H9 (cell line): ENCODE measurements at regions not wholly inside any gene's neighbourhood (a gene's known extent, or its start where the extent isn't known, plus 50 kb on each side); places are given as distances from the start of the nearest gene placed in this dataset.

ENCODE experiments used
- DNase-seq: peaks from one replicate; pipeline ENCODE4 v3.0.0-alpha.2; 2017
- H2AFZ ChIP-seq: one replicate; pipeline ENCODE4 v1.6.1; 2013; ENCODE audit warnings: mild to moderate bottlenecking, low read length, control low read depth, moderate library complexity
- H2AK5ac ChIP-seq: 2 replicates; pipeline ENCODE4 v1.6.1; 2013; ENCODE audit warnings: low read length, control low read depth, mixed read lengths; ENCODE audit not compliant: insufficient read length
- H2BK120ac ChIP-seq: one replicate; pipeline ENCODE4 v1.6.1; 2013; ENCODE audit warnings: low read depth, mild to moderate bottlenecking, low read length, control low read depth, inconsistent platforms; ENCODE audit not compliant: poor library complexity, severe bottlenecking
- H2BK12ac ChIP-seq: 2 replicates; pipeline ENCODE4 v1.6.1; 2013; ENCODE audit warnings: low read length, control low read depth, mixed read lengths, low read depth; ENCODE audit not compliant: insufficient read length
- H2BK15ac ChIP-seq: 2 replicates; pipeline ENCODE4 v1.6.1; 2013; ENCODE audit warnings: low read depth, low read length, control low read depth
- H2BK20ac ChIP-seq: one replicate; pipeline ENCODE4 v1.6.1; 2013; ENCODE audit warnings: low read depth, mild to moderate bottlenecking, low read length, control low read depth, inconsistent platforms; ENCODE audit not compliant: poor library complexity, severe bottlenecking
- H2BK5ac ChIP-seq: 2 replicates; pipeline ENCODE4 v1.6.1; 2013; ENCODE audit warnings: low read length, control low read depth, mixed read lengths; ENCODE audit not compliant: insufficient read length
- H3K14ac ChIP-seq: 2 replicates; pipeline ENCODE4 v1.6.1; 2013; ENCODE audit warnings: low read length, control low read depth; ENCODE audit not compliant: insufficient read depth
- H3K18ac ChIP-seq: 2 replicates; pipeline ENCODE4 v1.6.1; 2013; ENCODE audit warnings: low read depth, mild to moderate bottlenecking, mixed read lengths, low read length, control low read depth; ENCODE audit not compliant: insufficient read length
- H3K23ac ChIP-seq: 2 replicates; pipeline ENCODE4 v1.6.1; 2013; ENCODE audit warnings: low read length, control low read depth, mixed read lengths, low read depth; ENCODE audit not compliant: insufficient read length
- H3K23me2 ChIP-seq: 2 replicates; pipeline ENCODE4 v1.6.1; 2013; ENCODE audit warnings: low read depth, mild to moderate bottlenecking, mixed read lengths, low read length, control low read depth; ENCODE audit not compliant: insufficient read length, poor library complexity, severe bottlenecking
- H3K27ac ChIP-seq: 2 replicates; pipeline ENCODE4 v1.5.1; 2013; ENCODE audit warnings: low read length, control low read depth, mixed read lengths, low read depth; ENCODE audit not compliant: insufficient read length
- H3K27me3 ChIP-seq: 2 replicates; pipeline ENCODE4 v1.6.1; 2013; ENCODE audit warnings: low read length, control low read depth, inconsistent platforms; ENCODE audit not compliant: insufficient read depth
- H3K4ac ChIP-seq: 2 replicates; pipeline ENCODE4 v1.6.1; 2013; ENCODE audit warnings: low read depth, mild to moderate bottlenecking, control low read depth, inconsistent platforms, low read length, moderate library complexity
- H3K4me1 ChIP-seq: 2 replicates; pipeline ENCODE4 v1.6.1; 2013; ENCODE audit warnings: low read length, control low read depth, inconsistent platforms; ENCODE audit not compliant: insufficient read depth
- H3K4me2 ChIP-seq: 2 replicates; pipeline ENCODE4 v1.6.1; 2013; ENCODE audit warnings: low read length, control low read depth, mixed read lengths; ENCODE audit not compliant: insufficient read length, insufficient read depth
- H3K56ac ChIP-seq: 2 replicates; pipeline ENCODE4 v1.6.1; 2013; ENCODE audit warnings: low read depth, mild to moderate bottlenecking, mixed read lengths, low read length, control low read depth; ENCODE audit not compliant: insufficient read length
- H3K79me1 ChIP-seq: 2 replicates; pipeline ENCODE4 v1.6.1; 2013; ENCODE audit warnings: low read depth, mild to moderate bottlenecking, moderate library complexity, low read length, control low read depth, inconsistent platforms; ENCODE audit not compliant: insufficient read depth, poor library complexity, severe bottlenecking
- H3K79me2 ChIP-seq: 2 replicates; pipeline ENCODE4 v1.6.1; 2013; ENCODE audit warnings: low read length, control low read depth, inconsistent platforms; ENCODE audit not compliant: insufficient read depth
- H3K9ac ChIP-seq: 2 replicates; pipeline ENCODE4 v1.6.1; 2013; ENCODE audit warnings: low read length, control low read depth, mixed read lengths; ENCODE audit not compliant: insufficient read length; ENCODE audit errors: extremely low read depth
- H3K9me3 ChIP-seq: one replicate; pipeline ENCODE4 v1.6.1; 2013; ENCODE audit warnings: low read depth, low read length, inconsistent platforms; ENCODE audit not compliant: control insufficient read depth
- H3T11ph ChIP-seq: one replicate; pipeline ENCODE4 v1.6.1; 2013; ENCODE audit warnings: mild to moderate bottlenecking, low read length, control low read depth, inconsistent platforms
- H4K20me1 ChIP-seq: one replicate; pipeline ENCODE4 v1.6.1; 2013; ENCODE audit not compliant: control insufficient read depth, insufficient read length, insufficient read depth
- H4K5ac ChIP-seq: 2 replicates; pipeline ENCODE4 v1.6.1; 2013; ENCODE audit warnings: low read depth, mild to moderate bottlenecking, mixed read lengths, low read length, control low read depth; ENCODE audit not compliant: insufficient read length
- H4K8ac ChIP-seq: replicated peaks from 2 replicates; pipeline ENCODE4 v1.6.1; 2013; ENCODE audit warnings: low read length, control low read depth, mixed read lengths, low read depth; ENCODE audit not compliant: insufficient read length
- H4K91ac ChIP-seq: 2 replicates; pipeline ENCODE4 v1.6.1; 2013; ENCODE audit warnings: low read depth, mild to moderate bottlenecking, moderate library complexity, mixed read lengths, low read length, control low read depth; ENCODE audit not compliant: insufficient read length
- H3K27ac Mint-ChIP-seq, 3 experiments: 2 replicates in 2 of 3; 3 replicates in 1 of 3; pipeline ENCODE4 v1.8.0; 2020 to 2021; ENCODE audit warnings: mixed read lengths in 3 of 3, mild to moderate bottlenecking in 1 of 3, moderate library complexity in 1 of 3
- H3K27me3 Mint-ChIP-seq: 2 replicates; pipeline ENCODE4 v1.8.0; 2021; ENCODE audit warnings: low read depth, mild to moderate bottlenecking, moderate library complexity, mixed read lengths
- H3K36me3 Mint-ChIP-seq, 3 experiments: 2 replicates in 2 of 3; 3 replicates in 1 of 3; pipeline ENCODE4 v1.8.0; 2020 to 2021; ENCODE audit warnings: low read depth in 3 of 3, mixed read lengths in 3 of 3; ENCODE audit not compliant: insufficient read depth in 1 of 3
- H3K4me1 Mint-ChIP-seq, 2 experiments: 2 replicates each; pipeline ENCODE4 v1.8.0; 2020; ENCODE audit warnings: mixed read lengths in 2 of 2
- H3K4me3 Mint-ChIP-seq, 2 experiments: 2 replicates in 1 of 2; 3 replicates in 1 of 2; pipeline ENCODE4 v1.8.0; 2020 to 2021; ENCODE audit warnings: mild to moderate bottlenecking in 2 of 2, mixed read lengths in 2 of 2, moderate library complexity in 1 of 2
- H3K9me3 Mint-ChIP-seq, 2 experiments: 2 replicates in 1 of 2; 3 replicates in 1 of 2; pipeline ENCODE4 v1.8.0; 2020; ENCODE audit warnings: mild to moderate bottlenecking in 2 of 2, mixed read lengths in 2 of 2, moderate library complexity in 1 of 2
- CTCF ChIP-seq: fragments of 200-600 bp; sonication (generic); conservative IDR thresholded peaks from 3 replicates; pipeline ENCODE4 v1.8.0; 2021; ENCODE audit warnings: antibody characterized with exemption, mild to moderate bottlenecking
- WGBS: extraction: QIAGEN DNeasy Blood & Tissue Kit; methylation state at CpG from one replicate; pipeline ENCODE4 v1.1.7; 2013; ENCODE audit warnings: missing lambda C conversion rate, low lambda C conversion rate, mixed read lengths; ENCODE audit not compliant: insufficient read length; ENCODE audit errors: extremely low coverage; 5-methylcytosine and 5-hydroxymethylcytosine counted together

GRCh38 chr18:37662546-37663339, 97.1 kb upstream of the CELF4 start:
- TF ChIP-seq CTCF, result no peak
- Histone ChIP-seq H2BK12ac (no peak overlapping the region), H2AFZ (no peak overlapping the region), H4K5ac (no peak overlapping the region), H4K91ac (no peak overlapping the region), H4K8ac (no peak overlapping the region), H3K4me2 (no peak overlapping the region), H2AK5ac (no peak overlapping the region), H2BK20ac (no peak overlapping the region), H3K4me1 (peaks cover 2% of the 10 kb centered on the region; the same call in 1 of the 2 replicates), H3K4ac (no peak overlapping the region), H3K9me3 (no peaks in the 10 kb centered on the region), H3K9ac (no peak overlapping the region), H3K79me1 (no peaks in the 10 kb centered on the region), H3K23ac (no peak overlapping the region), H3K27ac (no peak overlapping the region), H3K56ac (no peak overlapping the region), H2BK120ac (no peak overlapping the region), H4K20me1 (peaks cover 3% of the 10 kb centered on the region), H3K79me2 (no peaks in the 10 kb centered on the region), H2BK5ac (no peak overlapping the region), H3K23me2 (no peaks in the 10 kb centered on the region), H3K27me3 (no peaks in the 10 kb centered on the region), H3K18ac (no peak overlapping the region), H3K14ac (no peak overlapping the region), H2BK15ac (no peak overlapping the region), H3T11ph (no peak overlapping the region)
- WGBS, result no CpG with 5 or more reads among the region's 13 CpGs
- H3K27ac Mint-ChIP-seq, result 0 out of 7 replicates have a peak overlapping the region, but pooled peaks of 1 of the 3 experiments have one; percentile 20
- no peak for DNase-seq
- H3K4me1 Mint-ChIP-seq, result peaks cover 11 to 14% of the 10 kb centered on the region in 2 experiments
- peaks cover 3% of the 10 kb centered on the region for H3K27me3 Mint-ChIP-seq
- no peak overlapping the region for H3K4me3 Mint-ChIP-seq
- no peaks in the 10 kb centered on the region; a peak in 1 of 5 replicates for H3K9me3 Mint-ChIP-seq
- H3K36me3 Mint-ChIP-seq, result no peaks in the 10 kb centered on the region; a peak in 1 of 7 replicates
